Choroid plexus epithelial cell (primary cell): ENCODE measurements at regions not wholly inside any gene's neighbourhood (a gene's known extent, or its start where the extent isn't known, plus 50 kb on each side); places are given as distances from the start of the nearest gene placed in this dataset.

Experiments
- DNase-seq: peaks from one replicate; pipeline ENCODE4 v3.0.0-alpha.2; 2010; ENCODE audit warnings: low read depth
- H3K4me3 ChIP-seq: 2 replicates; pipeline ENCODE4 v1.5.1; 2011; ENCODE audit warnings: low read depth, mild to moderate bottlenecking, control low read depth, low read length, moderate library complexity
- TF ChIP-seq, protein P1 (sequence below): conservative IDR thresholded peaks from 2 replicates; pipeline ENCODE4 v1.5.1; 2011; ENCODE audit warnings: low read depth, mild to moderate bottlenecking, control low read depth, inconsistent platforms, low read length, moderate library complexity

DNA sequence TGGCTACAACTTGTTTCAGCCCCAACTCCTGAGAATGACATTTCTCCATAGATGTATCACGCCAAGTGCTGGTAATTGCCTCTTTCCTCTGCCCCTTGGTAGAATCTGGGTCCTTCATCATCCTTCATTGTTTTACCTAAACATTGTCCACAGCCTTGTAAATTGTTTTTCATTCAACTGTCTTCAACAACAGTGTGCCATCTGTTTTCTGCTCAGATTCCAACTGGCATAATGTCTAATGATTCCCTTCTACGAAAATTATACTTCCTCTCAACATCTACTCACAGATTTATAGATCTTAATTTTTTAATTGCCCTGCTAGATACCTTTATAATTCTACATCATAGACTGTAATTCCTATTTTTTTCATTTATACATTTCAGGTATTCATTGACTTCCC lies 226.9 kb downstream of the TPRG1 start:
- TF ChIP-seq, protein P1, sequence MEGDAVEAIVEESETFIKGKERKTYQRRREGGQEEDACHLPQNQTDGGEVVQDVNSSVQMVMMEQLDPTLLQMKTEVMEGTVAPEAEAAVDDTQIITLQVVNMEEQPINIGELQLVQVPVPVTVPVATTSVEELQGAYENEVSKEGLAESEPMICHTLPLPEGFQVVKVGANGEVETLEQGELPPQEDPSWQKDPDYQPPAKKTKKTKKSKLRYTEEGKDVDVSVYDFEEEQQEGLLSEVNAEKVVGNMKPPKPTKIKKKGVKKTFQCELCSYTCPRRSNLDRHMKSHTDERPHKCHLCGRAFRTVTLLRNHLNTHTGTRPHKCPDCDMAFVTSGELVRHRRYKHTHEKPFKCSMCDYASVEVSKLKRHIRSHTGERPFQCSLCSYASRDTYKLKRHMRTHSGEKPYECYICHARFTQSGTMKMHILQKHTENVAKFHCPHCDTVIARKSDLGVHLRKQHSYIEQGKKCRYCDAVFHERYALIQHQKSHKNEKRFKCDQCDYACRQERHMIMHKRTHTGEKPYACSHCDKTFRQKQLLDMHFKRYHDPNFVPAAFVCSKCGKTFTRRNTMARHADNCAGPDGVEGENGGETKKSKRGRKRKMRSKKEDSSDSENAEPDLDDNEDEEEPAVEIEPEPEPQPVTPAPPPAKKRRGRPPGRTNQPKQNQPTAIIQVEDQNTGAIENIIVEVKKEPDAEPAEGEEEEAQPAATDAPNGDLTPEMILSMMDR = no peak
- no peak for DNase-seq
- H3K4me3 ChIP-seq = no peak overlapping the region

DNA sequence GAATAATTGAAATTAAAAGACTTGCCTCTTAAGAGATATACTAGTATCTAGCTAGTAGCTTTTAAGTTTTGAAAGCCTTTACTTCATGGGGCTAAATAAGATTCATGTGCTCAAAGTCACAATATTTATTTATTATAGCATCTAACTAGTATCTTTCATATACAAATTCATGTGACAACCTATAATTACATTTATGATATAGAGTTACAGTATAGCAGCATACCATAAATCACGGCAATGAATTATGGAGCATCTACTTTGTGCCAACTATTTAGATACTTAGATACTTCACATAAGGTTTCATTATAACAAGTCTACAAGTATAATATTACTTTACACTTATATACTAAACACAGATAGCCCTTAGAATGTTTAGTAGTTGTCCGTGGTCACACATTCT lies 229.4 kb downstream of the TPRG1 start:
- TF ChIP-seq, protein P1 = no peak

DNA sequence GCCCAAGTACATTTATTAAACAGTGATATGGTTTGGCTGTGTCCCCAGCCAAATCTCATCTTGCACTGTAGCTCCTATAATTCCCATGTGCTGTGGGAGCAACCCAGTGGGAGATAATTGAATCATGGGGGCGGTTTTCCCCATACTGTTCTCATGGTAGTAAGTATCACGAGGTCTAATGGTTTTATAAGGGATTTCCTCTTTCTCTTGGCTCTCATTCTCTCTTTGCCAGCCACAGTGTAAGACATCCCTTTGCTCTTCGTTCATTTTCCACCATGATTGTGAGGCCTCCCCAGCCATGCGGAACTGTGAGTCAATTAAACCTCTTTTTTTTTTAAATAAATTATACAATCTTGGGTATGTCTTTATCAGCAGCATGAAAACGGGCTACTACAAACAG lies 228.0 kb upstream of the TP63 start:
- no peak for DNase-seq
- TF ChIP-seq, protein P1 = no peak
- no peak overlapping the region for H3K4me3 ChIP-seq

More for the DNA sequence above, 229.4 kb downstream of the TPRG1 start:
- no peak overlapping the region for H3K4me3 ChIP-seq
- DNase-seq = no peak

DNA sequence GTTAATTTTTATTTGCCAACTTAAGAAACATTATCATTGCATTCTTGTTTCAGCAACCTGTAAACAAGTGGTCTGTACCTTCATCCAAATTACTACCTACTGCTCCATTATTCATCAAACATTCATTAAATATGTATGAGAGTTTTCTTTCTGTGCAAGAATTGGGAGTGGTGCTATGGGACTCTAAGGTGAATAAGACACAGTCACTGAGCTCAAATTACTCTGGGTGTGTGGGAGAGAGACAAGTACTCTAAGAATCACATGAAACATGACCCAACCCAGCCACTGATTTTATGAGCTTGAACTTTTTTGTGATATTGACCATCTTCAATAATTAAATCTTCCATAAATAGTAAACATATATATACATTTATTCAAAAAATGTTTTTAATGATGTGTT lies 227.2 kb upstream of the TP63 start:
- no peak for DNase-seq
- H3K4me3 ChIP-seq = no peak overlapping the region
- TF ChIP-seq, protein P1 = no peak

DNA sequence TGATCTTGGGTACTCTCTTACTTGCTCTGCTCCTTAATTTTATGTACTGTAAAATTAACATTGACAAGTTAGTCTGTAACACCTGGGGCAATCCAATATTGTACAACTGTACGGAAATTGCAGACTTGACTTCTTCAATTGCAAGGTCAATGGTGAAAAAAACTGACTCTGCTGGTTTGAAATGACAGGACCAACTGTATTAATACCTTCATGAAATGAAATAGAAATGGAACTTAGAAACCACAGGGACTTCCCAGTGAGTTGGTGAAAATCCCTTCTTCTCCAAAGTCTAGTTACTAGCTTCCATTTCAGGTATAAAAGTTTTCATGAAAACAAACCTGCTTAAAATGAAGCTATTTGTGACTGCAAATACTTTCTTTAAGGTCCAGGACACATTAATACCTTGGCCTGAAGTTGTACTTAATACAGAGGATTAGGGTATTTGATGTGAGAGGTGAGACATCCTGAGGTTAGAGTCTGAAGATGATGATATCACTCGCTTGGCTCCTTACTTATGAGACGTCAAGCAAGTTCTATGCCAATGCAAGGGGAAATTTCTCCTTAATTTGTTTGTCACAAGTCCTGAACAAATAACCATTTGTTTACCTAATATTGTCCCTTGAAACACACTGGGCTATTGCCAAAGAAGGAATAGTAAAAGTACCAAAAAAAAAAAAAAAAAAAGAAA lies 226.2 kb upstream of the TP63 start:
- no peak overlapping the region for H3K4me3 ChIP-seq
- TF ChIP-seq, protein P1 = no peak
- no peak for DNase-seq

DNA sequence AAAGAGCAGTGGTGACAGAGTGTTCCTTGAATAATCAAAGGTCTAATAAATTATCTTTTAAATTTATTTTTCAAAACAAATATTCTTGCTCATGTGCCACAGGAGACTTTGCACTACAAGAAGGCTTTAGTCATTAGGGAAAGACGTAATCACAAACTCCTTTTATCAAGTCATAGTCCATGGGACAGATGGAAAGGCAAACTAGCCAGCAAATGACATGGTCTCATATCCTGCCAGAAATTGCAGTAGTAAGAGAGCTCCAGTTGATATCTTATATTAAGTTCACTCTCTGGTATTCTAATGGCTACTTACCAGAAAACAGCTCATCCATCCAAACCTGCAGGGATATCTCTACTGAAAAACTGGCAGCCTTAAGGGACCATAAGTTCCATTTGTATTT lies 225.0 kb upstream of the TP63 start:
- no peak overlapping the region for H3K4me3 ChIP-seq
- TF ChIP-seq, protein P1 = no peak
- no peak for DNase-seq

DNA sequence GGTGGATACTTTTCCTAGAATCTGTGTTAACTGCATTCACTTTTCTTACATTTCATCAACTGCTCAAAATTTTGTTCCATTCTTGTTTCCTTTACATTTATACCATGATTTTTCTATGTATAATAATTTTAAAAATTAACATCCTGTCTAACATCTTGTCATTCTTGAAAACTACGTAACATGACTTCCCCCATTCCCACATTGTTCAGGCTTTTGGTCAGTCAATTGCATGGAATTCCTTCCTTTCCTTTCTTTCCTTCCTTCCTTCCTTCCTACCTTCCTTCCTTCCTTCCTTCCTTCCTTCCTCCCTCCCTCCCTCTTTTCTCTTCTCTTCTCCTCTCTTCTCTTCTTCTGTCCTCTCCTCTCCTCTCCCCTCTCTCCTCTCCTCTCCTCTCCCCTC lies 220.7 kb upstream of the TP63 start:
- TF ChIP-seq, protein P1 = no peak
- DNase-seq = no peak
- no peak overlapping the region for H3K4me3 ChIP-seq
